GM23338 (cell line): ENCODE measurements at regions not wholly inside any gene's neighbourhood (a gene's known extent, or its start where the extent isn't known, plus 50 kb on each side); places are given as distances from the start of the nearest gene placed in this dataset.
"Not testable (repeated sequence)": the region's sequence is repeated elsewhere in the genome, so short reads cannot be mapped to it uniquely, and the experiment has no call there.

Source experiments
- ATAC-seq: fragments of 200-7000 bp; cut with Tn5 transposase; 3 replicates; pipeline ENCODE4 v1.9.1; 2020
- DNase-seq: peaks from one replicate; pipeline ENCODE4 v3.0.0-alpha.2; 2015; ENCODE audit warnings: low spot score
- H2AFZ ChIP-seq: fragments of 200-600 bp; sonication (generic); 2 replicates; pipeline ENCODE4 v1.8.0; 2016; ENCODE audit warnings: antibody characterized with exemption, mild to moderate bottlenecking, moderate library complexity
- H3F3A ChIP-seq: fragments of 200-600 bp; sonication (generic); replicated peaks from 2 replicates; pipeline ENCODE4 v1.8.0; 2017; ENCODE audit warnings: antibody characterized with exemption, mixed run types, low read depth
- H3K27ac ChIP-seq: fragments of 200-600 bp; sonication (generic); 2 replicates; pipeline ENCODE4 v1.6.1; 2016; ENCODE audit warnings: low read depth
- H3K27me3 ChIP-seq: fragments of 200-600 bp; sonication (generic); 2 replicates; pipeline ENCODE4 v1.8.0; 2016; ENCODE audit warnings: mild to moderate bottlenecking, mixed run types, moderate library complexity; ENCODE audit not compliant: insufficient read depth
- H3K36me3 ChIP-seq: fragments of 200-600 bp; sonication (generic); 2 replicates; pipeline ENCODE4 v1.8.0; 2016; ENCODE audit warnings: mild to moderate bottlenecking; ENCODE audit not compliant: insufficient read depth
- H3K4me1 ChIP-seq: fragments of 200-600 bp; sonication (generic); 2 replicates; pipeline ENCODE4 v1.8.0; 2016; ENCODE audit warnings: mild to moderate bottlenecking, moderate library complexity; ENCODE audit not compliant: insufficient read depth
- H3K4me2 ChIP-seq: fragments of 200-600 bp; sonication (generic); 2 replicates; pipeline ENCODE4 v1.7.1; 2017; ENCODE audit warnings: mixed run types
- H3K4me3 ChIP-seq: fragments of 200-600 bp; sonication (generic); 2 replicates; pipeline ENCODE4 v1.6.1; 2016; ENCODE audit warnings: mixed run types
- H3K79me2 ChIP-seq: fragments of 200-600 bp; sonication (generic); replicated peaks from 2 replicates; pipeline ENCODE4 v1.8.0; 2017; ENCODE audit warnings: mild to moderate bottlenecking; ENCODE audit not compliant: insufficient read depth
- H3K9me2 ChIP-seq: fragments of 200-600 bp; sonication (generic); 2 replicates; pipeline ENCODE4 v1.8.0; 2017; ENCODE audit not compliant: insufficient read depth
- H4K20me1 ChIP-seq: fragments of 200-600 bp; sonication (generic); replicated peaks from 2 replicates; pipeline ENCODE4 v1.8.0; 2017; ENCODE audit warnings: mild to moderate bottlenecking; ENCODE audit not compliant: insufficient read depth
- H3K27ac Mint-ChIP-seq: 2 replicates; pipeline ENCODE4 v1.8.0; 2020; ENCODE audit warnings: inconsistent platforms, mild to moderate bottlenecking, moderate library complexity, mixed read lengths
- H3K27me3 Mint-ChIP-seq: 3 replicates; pipeline ENCODE4 v1.8.0; 2022; ENCODE audit warnings: low read depth, mild to moderate bottlenecking, moderate library complexity, mixed read lengths, inconsistent platforms; ENCODE audit not compliant: insufficient read depth, poor library complexity
- H3K36me3 Mint-ChIP-seq: 3 replicates; pipeline ENCODE4 v1.8.0; 2021; ENCODE audit warnings: low read depth, mild to moderate bottlenecking, inconsistent platforms, moderate library complexity, mixed read lengths
- H3K4me1 Mint-ChIP-seq: 3 replicates; pipeline ENCODE4 v1.8.0; 2020; ENCODE audit warnings: mild to moderate bottlenecking, inconsistent platforms, mixed read lengths
- H3K4me3 Mint-ChIP-seq: 3 replicates; pipeline ENCODE4 v1.8.0; 2021; ENCODE audit warnings: moderate library complexity, mild to moderate bottlenecking, inconsistent platforms, mixed read lengths
- H3K9me3 Mint-ChIP-seq: 3 replicates; pipeline ENCODE4 v1.8.0; 2020; ENCODE audit warnings: moderate library complexity, mild to moderate bottlenecking, inconsistent platforms, mixed read lengths
- CREB1 ChIP-seq: fragments of 250-450 bp; sonication (Bioruptor Pico); IDR thresholded peaks from 2 replicates; pipeline ENCODE4 v1.5.0; 2020; ENCODE audit warnings: low read depth, mild to moderate bottlenecking, moderate library complexity
- ETS1 ChIP-seq: IDR thresholded peaks from 2 replicates; pipeline ENCODE4 v1.6.1; 2016; ENCODE audit warnings: antibody characterized with exemption
- EZH2 ChIP-seq: fragments of 200-600 bp; sonication (generic); IDR thresholded peaks from one replicate; pipeline ENCODE4 v1.8.0; 2017; ENCODE audit warnings: antibody characterized with exemption, mild to moderate bottlenecking, low read depth; ENCODE audit not compliant: unreplicated experiment
- JUNB ChIP-seq: IDR thresholded peaks from one replicate; pipeline ENCODE4 v1.6.1; 2016; ENCODE audit warnings: antibody characterized with exemption; ENCODE audit not compliant: unreplicated experiment
- NANOG ChIP-seq: IDR thresholded peaks from 2 replicates; pipeline ENCODE4 v1.6.1; 2016; ENCODE audit warnings: antibody characterized with exemption, borderline replicate concordance
- POLR2AphosphoS5 ChIP-seq: IDR thresholded peaks from 2 replicates; pipeline ENCODE4 v1.6.1; 2016; ENCODE audit warnings: antibody characterized with exemption, low read depth
- ZNF114 ChIP-seq: fragments of 250-450 bp; sonication (Bioruptor Pico); IDR thresholded peaks from 2 replicates; pipeline ENCODE4 v1.5.0; 2020; ENCODE audit warnings: mild to moderate bottlenecking, moderate library complexity
- ZNF331 ChIP-seq: fragments of 250-450 bp; sonication (Bioruptor Pico); IDR thresholded peaks from 2 replicates; pipeline ENCODE4 v1.5.0; 2020; ENCODE audit warnings: low read depth, mild to moderate bottlenecking, moderate library complexity
- ZNF462 ChIP-seq: fragments of 250-450 bp; sonication (Bioruptor Pico); IDR thresholded peaks from 2 replicates; pipeline ENCODE4 v1.5.0; 2020; ENCODE audit warnings: mild to moderate bottlenecking, moderate library complexity
- TF ChIP-seq, protein P1 (sequence below), 2 experiments: fragments of 200-600 bp in 1 of 2; sonication (generic) in 1 of 2; conservative IDR thresholded peaks; 2 replicates each; pipeline versions ENCODE4 v1.5.1 to v1.6.1; 2016 to 2017; ENCODE audit warnings: antibody characterized with exemption in 2 of 2, low read depth in 2 of 2, mild to moderate bottlenecking in 2 of 2, moderate library complexity in 1 of 2

- H3K4me1 ChIP-seq, H3F3A ChIP-seq, H3K79me2 ChIP-seq, H4K20me1 ChIP-seq, H3K27me3 ChIP-seq, H3K4me2 ChIP-seq, H3K27ac ChIP-seq, H3K9me2 ChIP-seq, DNase-seq, H3K27me3 Mint-ChIP-seq, ATAC-seq, H3K4me3 ChIP-seq, H3K4me1 Mint-ChIP-seq, H3K36me3 ChIP-seq, H3K36me3 Mint-ChIP-seq, H3K4me3 Mint-ChIP-seq, H2AFZ ChIP-seq, H3K27ac Mint-ChIP-seq: not testable (repeated sequence)
- H3K9me3 Mint-ChIP-seq = peaks cover 54% of the 10 kb centered on the region
These were observed 502.7 kb upstream of the LARGE1 start for GRCh38 chr22:34422948-34423347.

DNA sequence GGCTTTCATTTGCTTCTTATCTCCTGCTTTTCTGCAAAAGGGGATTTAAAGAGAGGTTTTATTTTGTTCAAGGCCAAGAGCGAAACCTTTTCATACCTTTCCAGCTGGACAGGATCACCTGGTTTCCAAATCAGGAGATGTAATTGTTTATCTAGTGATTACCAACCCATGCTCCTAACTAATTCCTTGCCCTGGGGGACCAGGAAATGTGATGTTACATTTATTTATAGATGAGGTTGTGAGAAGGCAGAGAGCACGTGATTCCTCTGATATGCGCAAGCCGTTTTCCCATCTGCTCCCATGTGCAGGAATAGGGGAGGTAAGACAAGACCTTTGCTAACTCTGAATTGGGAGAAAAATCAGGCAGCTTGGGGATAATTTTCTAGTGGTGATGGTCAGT is 507.2 kb upstream of the LARGE1 start:
- no peaks in the 10 kb centered on the region for H3F3A ChIP-seq
- H3K79me2 ChIP-seq = no peaks in the 10 kb centered on the region
- Mint-ChIP-seq H3K27ac (no peak overlapping the region), H3K4me3 (no peak overlapping the region), H3K4me1 (no peaks in the 10 kb centered on the region; the same call in 2 of the 3 replicates), H3K9me3 (peaks cover 65% of the 10 kb centered on the region), H3K27me3 (peaks cover 2% of the 10 kb centered on the region), H3K36me3 (no peaks in the 10 kb centered on the region)
- no peak overlapping the region for H2AFZ ChIP-seq
- DNase-seq (no peak), ATAC-seq (no peak)
- H3K27ac ChIP-seq = no peak overlapping the region
- H3K4me2 ChIP-seq = no peak overlapping the region
- H3K36me3 ChIP-seq = no peaks in the 10 kb centered on the region
- peaks cover 6% of the 10 kb centered on the region; the same call in 1 of the 2 replicates for H3K9me2 ChIP-seq
- no peaks in the 10 kb centered on the region for H4K20me1 ChIP-seq
- H3K27me3 ChIP-seq = no peaks in the 10 kb centered on the region
- no peaks in the 10 kb centered on the region for H3K4me1 ChIP-seq
- H3K4me3 ChIP-seq = no peak overlapping the region
- no peak for TF ChIP-seq ZNF114 (CRISPR knock-in tag)
- TF ChIP-seq ZNF462 = no peak
- no peak for TF ChIP-seq EZH2
- no peak for TF ChIP-seq ETS1
- TF ChIP-seq, protein P1, sequence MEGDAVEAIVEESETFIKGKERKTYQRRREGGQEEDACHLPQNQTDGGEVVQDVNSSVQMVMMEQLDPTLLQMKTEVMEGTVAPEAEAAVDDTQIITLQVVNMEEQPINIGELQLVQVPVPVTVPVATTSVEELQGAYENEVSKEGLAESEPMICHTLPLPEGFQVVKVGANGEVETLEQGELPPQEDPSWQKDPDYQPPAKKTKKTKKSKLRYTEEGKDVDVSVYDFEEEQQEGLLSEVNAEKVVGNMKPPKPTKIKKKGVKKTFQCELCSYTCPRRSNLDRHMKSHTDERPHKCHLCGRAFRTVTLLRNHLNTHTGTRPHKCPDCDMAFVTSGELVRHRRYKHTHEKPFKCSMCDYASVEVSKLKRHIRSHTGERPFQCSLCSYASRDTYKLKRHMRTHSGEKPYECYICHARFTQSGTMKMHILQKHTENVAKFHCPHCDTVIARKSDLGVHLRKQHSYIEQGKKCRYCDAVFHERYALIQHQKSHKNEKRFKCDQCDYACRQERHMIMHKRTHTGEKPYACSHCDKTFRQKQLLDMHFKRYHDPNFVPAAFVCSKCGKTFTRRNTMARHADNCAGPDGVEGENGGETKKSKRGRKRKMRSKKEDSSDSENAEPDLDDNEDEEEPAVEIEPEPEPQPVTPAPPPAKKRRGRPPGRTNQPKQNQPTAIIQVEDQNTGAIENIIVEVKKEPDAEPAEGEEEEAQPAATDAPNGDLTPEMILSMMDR (conservative IDR thresholded peaks at IDR 0.05; ENCODE audit: low read depth in 2 of 2) = no peak
- no peak for TF ChIP-seq ZNF331 (CRISPR knock-in tag)
- no peak for TF ChIP-seq CREB1 (CRISPR knock-in tag)
- TF ChIP-seq JUNB = no peak
- no peak for TF ChIP-seq NANOG
- TF ChIP-seq POLR2AphosphoS5 = no peak
